ENCODE measurements at regions not wholly inside any gene's neighbourhood (a gene's known extent, or its start where the extent isn't known, plus 50 kb on each side); places are given as distances from the start of the nearest gene placed in this dataset.
"Not testable (repeated sequence)": the region's sequence is repeated elsewhere in the genome, so short reads cannot be mapped to it uniquely, and the experiment has no call there.

- DNase-seq (ENCODE audit: low spot score), result no peak
These were observed 176.7 kb upstream of the S1PR3 start for GRCh38 chr9:88814577-88814976.

GRCh38 chr9:88816141-88816540 is 175.1 kb upstream of the S1PR3 start:
- no peak for DNase-seq (ENCODE audit: low spot score)

GRCh38 chr9:88816591-88816990 is 174.7 kb upstream of the S1PR3 start:
- DNase-seq (ENCODE audit: low spot score), result no peak

GRCh38 chr9:88817628-88818027 is 173.6 kb upstream of the S1PR3 start:
- no peak for DNase-seq (ENCODE audit: low spot score)

GRCh38 chr9:88818495-88819201 is 172.6 kb upstream of the S1PR3 start:
- no peak for DNase-seq (ENCODE audit: low spot score)

- no peak for DNase-seq (ENCODE audit: low spot score)
These were observed 171.8 kb upstream of the S1PR3 start for GRCh38 chr9:88819476-88819875.

- DNase-seq (ENCODE audit: low spot score), result no peak
These were observed 171.2 kb upstream of the S1PR3 start for GRCh38 chr9:88820055-88820454.

GRCh38 chr9:88821033-88821745 is 170.1 kb upstream of the S1PR3 start:
- DNase-seq (ENCODE audit: low spot score), result no peak

GRCh38 chr9:88821746-88822106 is 169.5 kb upstream of the S1PR3 start:
- no peak for DNase-seq (ENCODE audit: low spot score)

- DNase-seq (ENCODE audit: low spot score), result no peak
These were observed 166.6 kb upstream of the S1PR3 start for GRCh38 chr9:88824711-88825110.

GRCh38 chr9:88826181-88826580 is 165.1 kb upstream of the S1PR3 start:
- DNase-seq (ENCODE audit: low spot score), result no peak

- no peak for DNase-seq (ENCODE audit: low spot score)
These were observed 164.5 kb upstream of the S1PR3 start for GRCh38 chr9:88826771-88827181.

GRCh38 chr9:88828018-88828417 is 163.2 kb upstream of the S1PR3 start:
- DNase-seq (ENCODE audit: low spot score), result no peak

- DNase-seq (ENCODE audit: low spot score), result no peak
These were observed 162.7 kb upstream of the S1PR3 start for GRCh38 chr9:88828492-88828974.

- no peak for DNase-seq (ENCODE audit: low spot score)
These were observed 162.0 kb upstream of the S1PR3 start for GRCh38 chr9:88829276-88829675.

GRCh38 chr9:88831713-88832407 is 159.4 kb upstream of the S1PR3 start:
- no peak for DNase-seq (ENCODE audit: low spot score)

GRCh38 chr9:88833946-88834345 is 157.3 kb upstream of the S1PR3 start:
- DNase-seq (ENCODE audit: low spot score), result no peak

- DNase-seq (ENCODE audit: low spot score), result no peak
These were observed 156.2 kb upstream of the S1PR3 start for GRCh38 chr9:88835038-88835466.

- DNase-seq (ENCODE audit: low spot score), result no peak
These were observed 155.5 kb upstream of the S1PR3 start for GRCh38 chr9:88835772-88836171.

GRCh38 chr9:88837731-88838130 is 153.5 kb upstream of the S1PR3 start:
- DNase-seq (ENCODE audit: low spot score), result no peak

- DNase-seq (ENCODE audit: low spot score), result not testable (repeated sequence)
These were observed 141.4 kb upstream of the S1PR3 start for GRCh38 chr9:88849878-88850277.

GRCh38 chr9:88852794-88853193 is 138.5 kb upstream of the S1PR3 start:
- DNase-seq (ENCODE audit: low spot score), result no peak

GRCh38 chr9:88870627-88871026 is 120.6 kb upstream of the S1PR3 start:
- no peak for DNase-seq (ENCODE audit: low spot score)

All from germinal center (tissue), 1 donor.